Bronchial epithelial cell (primary cell): ENCODE measurements at regions not wholly inside any gene's neighbourhood (a gene's known extent, or its start where the extent isn't known, plus 50 kb on each side); places are given as distances from the start of the nearest gene placed in this dataset.

Source experiments
- DNase-seq: peaks from one replicate; pipeline ENCODE4 v3.0.0-alpha.2; 2010; ENCODE audit warnings: low read depth
- FAIRE-seq: peaks from 2 replicates; lab custom pipeline; 2011; peaks lifted over from hg19 to GRCh38; lab: Jason Lieb, UNC
- H3K27me3 ChIP-seq: 2 replicates; pipeline ENCODE4 v1.5.1; 2011; ENCODE audit warnings: low read length; ENCODE audit not compliant: control insufficient read depth, insufficient read depth
- H3K36me3 ChIP-seq: 2 replicates; pipeline ENCODE4 v1.5.1; 2011; ENCODE audit warnings: low read length; ENCODE audit not compliant: control insufficient read depth, insufficient read depth
- H3K4me3 ChIP-seq: 2 replicates; pipeline ENCODE4 v1.5.1; 2011; ENCODE audit warnings: mild to moderate bottlenecking, low read depth, low read length, control low read depth
- TF ChIP-seq, protein P1 (sequence below): IDR thresholded peaks from 2 replicates; pipeline ENCODE4 v1.5.1; 2011; ENCODE audit warnings: mild to moderate bottlenecking, moderate library complexity, low read length, control low read depth, inconsistent platforms; ENCODE audit not compliant: insufficient read depth, severe bottlenecking

DNA sequence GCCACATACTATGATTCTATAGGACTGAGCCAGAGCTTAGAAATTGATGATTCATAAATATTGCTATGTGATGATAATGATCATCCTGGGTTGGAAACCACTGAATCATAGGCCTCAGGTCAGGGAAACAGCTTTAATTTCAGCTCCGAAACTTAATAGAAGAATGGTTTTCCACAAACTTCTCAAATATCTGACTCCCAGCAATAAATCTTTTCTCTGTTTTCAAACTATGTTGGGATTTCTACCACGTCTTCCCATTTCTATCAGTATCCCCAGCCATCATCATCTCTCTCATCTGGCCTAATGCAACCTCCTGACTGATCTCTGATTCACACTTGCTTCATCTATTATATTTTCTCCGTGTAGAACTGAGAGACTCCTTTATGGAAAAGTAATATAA is 521.8 kb upstream of the AGA start:
- Histone ChIP-seq H3K36me3 (no peaks in the 10 kb centered on the region), H3K4me3 (no peak overlapping the region), H3K27me3 (no peaks in the 10 kb centered on the region)
- FAIRE-seq = no peak
- TF ChIP-seq, protein P1, sequence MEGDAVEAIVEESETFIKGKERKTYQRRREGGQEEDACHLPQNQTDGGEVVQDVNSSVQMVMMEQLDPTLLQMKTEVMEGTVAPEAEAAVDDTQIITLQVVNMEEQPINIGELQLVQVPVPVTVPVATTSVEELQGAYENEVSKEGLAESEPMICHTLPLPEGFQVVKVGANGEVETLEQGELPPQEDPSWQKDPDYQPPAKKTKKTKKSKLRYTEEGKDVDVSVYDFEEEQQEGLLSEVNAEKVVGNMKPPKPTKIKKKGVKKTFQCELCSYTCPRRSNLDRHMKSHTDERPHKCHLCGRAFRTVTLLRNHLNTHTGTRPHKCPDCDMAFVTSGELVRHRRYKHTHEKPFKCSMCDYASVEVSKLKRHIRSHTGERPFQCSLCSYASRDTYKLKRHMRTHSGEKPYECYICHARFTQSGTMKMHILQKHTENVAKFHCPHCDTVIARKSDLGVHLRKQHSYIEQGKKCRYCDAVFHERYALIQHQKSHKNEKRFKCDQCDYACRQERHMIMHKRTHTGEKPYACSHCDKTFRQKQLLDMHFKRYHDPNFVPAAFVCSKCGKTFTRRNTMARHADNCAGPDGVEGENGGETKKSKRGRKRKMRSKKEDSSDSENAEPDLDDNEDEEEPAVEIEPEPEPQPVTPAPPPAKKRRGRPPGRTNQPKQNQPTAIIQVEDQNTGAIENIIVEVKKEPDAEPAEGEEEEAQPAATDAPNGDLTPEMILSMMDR = no peak
- DNase-seq = peak; percentile 6

DNA sequence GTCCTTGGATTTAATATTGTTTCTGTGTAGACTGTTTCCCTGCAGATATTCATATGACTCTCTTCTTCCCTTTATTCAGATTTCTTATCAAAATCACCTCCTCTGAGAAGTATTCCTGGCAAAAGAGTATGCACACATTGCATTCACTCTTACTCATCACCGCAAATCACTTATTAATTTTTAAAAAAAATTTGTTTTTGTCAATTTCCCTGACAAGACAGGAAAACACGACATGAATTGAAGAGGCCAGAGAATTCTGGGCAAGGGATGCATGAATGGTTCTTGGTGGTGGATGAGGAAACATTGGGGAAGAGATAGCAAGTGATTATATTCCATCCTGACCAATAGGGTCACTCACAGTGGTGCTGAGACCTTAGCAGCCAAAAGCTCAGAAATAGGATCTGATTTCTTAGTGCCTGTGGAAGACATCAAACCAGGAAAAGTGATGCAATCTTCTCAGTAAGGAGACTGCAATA is 522.5 kb upstream of the AGA start:
- Histone ChIP-seq H3K27me3 (no peaks in the 10 kb centered on the region), H3K4me3 (no peak overlapping the region), H3K36me3 (no peaks in the 10 kb centered on the region)
- FAIRE-seq = no peak
- TF ChIP-seq, protein P1 = no peak
- DNase-seq = no peak

GRCh38 chr4:177967328-177967727 is 525.1 kb upstream of the AGA start:
- DNase-seq = no peak
- Histone ChIP-seq H3K4me3 (no peak overlapping the region), H3K36me3 (no peaks in the 10 kb centered on the region), H3K27me3 (no peaks in the 10 kb centered on the region)
- TF ChIP-seq, protein P1 = no peak
- FAIRE-seq = no peak

- TF ChIP-seq, protein P1 = no peak
- FAIRE-seq = no peak
- no peak for DNase-seq
- no peaks in the 10 kb centered on the region for H3K27me3 ChIP-seq
- no peaks in the 10 kb centered on the region for H3K36me3 ChIP-seq
- no peak overlapping the region for H3K4me3 ChIP-seq
Observed at GRCh38 chr4:177968817-177969442, 526.7 kb upstream of the AGA start.

GRCh38 chr4:177974461-177974860 is 532.2 kb upstream of the AGA start:
- DNase-seq (no peak), FAIRE-seq (no peak)
- no peaks in the 10 kb centered on the region for H3K36me3 ChIP-seq
- no peaks in the 10 kb centered on the region for H3K27me3 ChIP-seq
- no peak overlapping the region for H3K4me3 ChIP-seq
- TF ChIP-seq, protein P1 = no peak
